Activated CD4-positive, alpha-beta T cell treated with anti-CD3 and anti-CD28 coated beads for 4 hours (primary cell): ENCODE measurements at regions not wholly inside any gene's neighbourhood (a gene's known extent, or its start where the extent isn't known, plus 50 kb on each side); places are given as distances from the start of the nearest gene placed in this dataset.
"Not testable (repeated sequence)": the region's sequence is repeated elsewhere in the genome, so short reads cannot be mapped to it uniquely, and the experiment has no call there.

Experiments
- DNase-seq, 2 donors: peaks; one replicate each; pipeline ENCODE4 v3.0.0-alpha.2; 2020

DNA sequence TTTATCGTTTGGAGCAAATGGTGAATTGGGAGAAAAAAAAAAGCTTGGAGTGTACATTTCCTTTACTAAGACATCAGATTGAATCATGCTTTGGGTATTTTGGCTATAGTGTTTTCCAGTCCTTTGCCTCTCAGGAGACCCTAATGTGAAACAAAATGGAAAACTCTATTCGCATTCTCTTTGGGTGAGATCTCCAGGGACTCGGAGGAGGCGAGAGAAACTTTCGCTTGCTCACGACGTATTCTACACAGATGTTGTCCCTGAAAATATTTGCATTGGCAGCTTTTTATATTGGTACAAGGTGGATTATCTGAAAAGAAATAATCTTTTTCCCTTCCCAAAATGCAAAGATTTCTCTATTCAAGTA, 1240.1 kb upstream of the WWC1 start:
- DNase-seq, result no peak

DNA sequence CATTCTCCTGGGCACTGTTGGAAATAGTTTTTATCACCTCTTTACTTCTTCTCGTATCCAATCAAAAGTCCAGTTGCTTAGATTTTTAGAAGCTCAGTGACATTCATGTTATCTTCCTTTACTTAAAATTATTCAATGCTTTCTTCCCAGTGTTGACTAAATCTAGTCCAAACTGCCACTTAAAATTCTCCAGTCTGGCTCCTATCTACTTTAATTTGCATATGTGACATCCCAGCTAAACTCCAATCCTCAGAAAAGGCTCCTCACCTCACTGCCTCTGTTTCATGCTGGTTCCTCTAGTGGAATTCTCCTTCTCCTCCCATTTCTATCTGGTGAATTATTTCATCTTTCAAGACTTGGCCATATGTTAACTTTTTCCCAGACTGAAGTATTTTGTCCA, 1238.7 kb upstream of the WWC1 start:
- DNase-seq, result no peak

DNA sequence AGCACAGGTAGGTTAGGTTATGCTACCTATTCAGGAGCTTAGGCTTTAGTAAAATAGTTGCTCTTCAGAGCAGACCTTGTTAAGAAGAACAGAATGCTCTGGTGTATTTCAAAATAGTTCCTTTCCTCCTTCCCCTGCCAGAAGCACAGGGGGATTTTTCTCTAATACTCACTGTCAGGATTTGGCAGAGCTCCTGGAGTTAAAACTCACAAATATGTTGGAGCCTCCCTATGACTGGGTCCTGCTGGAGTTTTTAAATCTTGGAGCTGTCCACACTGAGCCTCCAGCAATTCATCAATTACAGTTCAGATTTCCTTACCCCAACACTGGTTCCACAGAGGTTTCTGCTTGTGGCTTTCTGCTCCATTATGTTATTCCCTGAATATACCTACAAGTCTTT, 1233.8 kb upstream of the WWC1 start:
- no peak for DNase-seq

GRCh38 chr5:167061695-167062094, 1229.8 kb upstream of the WWC1 start:
- DNase-seq, result no peak

DNA sequence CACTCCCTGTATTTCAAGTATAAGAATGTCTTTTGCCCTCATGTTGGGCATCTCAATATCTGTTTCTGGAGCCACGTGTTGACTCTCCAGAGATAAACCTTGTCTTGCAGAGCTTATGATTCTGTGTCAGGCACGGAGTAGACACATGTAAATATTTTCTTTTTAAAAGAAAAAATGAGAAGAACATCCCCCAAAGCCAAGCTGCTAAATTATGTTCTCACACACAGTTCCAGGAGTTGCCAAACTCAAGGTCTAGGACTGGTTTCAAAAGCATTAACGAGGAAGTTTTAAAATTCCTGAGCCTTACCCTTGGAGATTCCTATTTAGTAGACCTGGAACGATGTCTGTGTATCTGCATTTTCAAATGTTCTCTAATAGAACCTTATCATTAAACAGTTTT, 1228.3 kb upstream of the WWC1 start:
- no peak for DNase-seq

GRCh38 chr5:167063788-167064187, 1227.7 kb upstream of the WWC1 start:
- DNase-seq, result no peak

- DNase-seq, result no peak
These were observed 1227.2 kb upstream of the WWC1 start for GRCh38 chr5:167064198-167064776.

GRCh38 chr5:167065794-167066193, 1225.7 kb upstream of the WWC1 start:
- no peak for DNase-seq

DNA sequence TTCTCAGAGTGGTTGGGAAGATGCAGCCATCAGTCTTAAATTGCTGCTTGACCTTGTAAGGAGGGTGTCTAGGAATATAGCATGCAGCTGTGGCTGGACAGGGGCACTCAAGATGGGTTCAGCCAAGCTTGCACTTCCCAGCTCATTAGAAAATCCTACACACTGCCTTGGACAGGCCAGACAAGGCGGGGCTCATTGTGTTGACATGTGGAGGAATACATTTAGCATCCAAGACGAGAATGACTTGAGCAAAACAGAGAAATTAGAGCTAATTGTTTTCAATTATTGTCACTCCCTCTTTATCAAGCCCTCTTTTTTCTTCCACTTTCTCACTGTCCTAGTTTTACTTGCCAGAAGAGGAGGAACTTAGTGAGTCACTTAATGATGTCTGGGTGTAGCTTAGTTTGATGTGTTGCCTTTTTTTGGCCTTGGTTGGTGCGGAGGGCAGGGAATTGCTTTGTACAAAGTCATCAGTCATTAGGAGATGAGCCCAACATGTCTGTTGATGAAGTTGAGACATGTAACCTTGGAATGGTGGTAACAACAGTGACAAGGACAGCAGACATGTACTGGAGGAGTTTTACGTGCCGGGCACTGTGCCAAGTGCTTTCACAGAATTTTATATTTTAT, 1219.3 kb upstream of the WWC1 start:
- no peak for DNase-seq

GRCh38 chr5:167081561-167081960, 1209.9 kb upstream of the WWC1 start:
- DNase-seq, result no peak

- no peak for DNase-seq
These were observed 1194.6 kb upstream of the WWC1 start for GRCh38 chr5:167096816-167097215.

DNA sequence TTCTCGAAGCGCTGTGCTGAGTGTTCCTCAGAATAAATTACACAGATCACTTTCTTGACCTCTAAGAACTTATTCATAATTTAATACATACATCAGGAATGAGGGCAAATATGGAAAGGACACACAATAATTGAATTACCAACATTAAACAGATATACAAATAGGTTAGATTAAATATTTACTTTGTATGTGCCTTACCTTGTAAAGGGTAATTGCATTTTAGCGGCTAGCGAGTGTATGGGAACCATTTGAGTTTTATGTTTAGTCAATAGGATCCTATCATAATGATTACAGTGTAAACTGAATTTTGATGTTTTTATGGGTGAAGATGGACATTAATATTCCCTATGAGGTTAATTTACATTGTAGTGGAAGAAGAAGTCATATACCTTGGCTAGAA, 1187.1 kb upstream of the WWC1 start:
- no peak for DNase-seq

DNA sequence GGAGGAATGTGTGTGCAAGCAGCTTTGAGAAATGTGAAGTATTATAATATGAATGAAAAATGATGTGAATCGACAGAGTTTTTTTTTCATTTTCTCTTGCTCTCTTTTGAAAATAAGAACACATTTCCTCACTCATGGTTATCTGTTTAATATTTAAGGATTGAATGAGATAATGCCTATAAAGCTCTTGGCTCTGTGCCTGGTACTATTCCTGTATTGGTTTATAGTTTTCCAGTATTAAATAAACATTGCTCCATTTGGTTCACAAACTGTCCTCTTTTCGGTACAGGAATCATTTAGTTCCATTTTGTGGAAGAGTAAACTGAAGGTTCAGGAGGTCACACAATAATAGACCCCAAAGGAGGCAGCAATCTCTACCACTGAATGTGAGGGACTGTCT, 1185.5 kb upstream of the WWC1 start:
- DNase-seq, result no peak

DNA sequence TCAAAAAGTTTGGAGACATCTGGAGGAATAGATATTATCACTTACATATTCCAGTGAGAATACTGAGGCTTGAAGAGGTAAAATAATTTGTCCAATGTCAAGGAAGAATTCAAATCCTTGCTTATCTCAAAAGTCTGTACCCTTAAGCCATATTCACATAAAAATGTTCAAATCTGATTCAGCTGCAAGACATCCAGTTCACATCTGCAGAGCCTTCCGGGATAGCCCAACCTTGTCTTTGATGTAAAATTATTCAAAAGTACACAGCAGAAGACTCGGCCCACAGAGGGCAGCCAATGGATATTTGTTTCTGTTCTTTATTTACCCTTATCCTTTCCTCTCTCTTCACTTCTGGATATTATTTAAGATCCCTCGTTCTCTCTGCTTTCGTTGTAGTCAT, 1183.8 kb upstream of the WWC1 start:
- DNase-seq, result no peak

DNA sequence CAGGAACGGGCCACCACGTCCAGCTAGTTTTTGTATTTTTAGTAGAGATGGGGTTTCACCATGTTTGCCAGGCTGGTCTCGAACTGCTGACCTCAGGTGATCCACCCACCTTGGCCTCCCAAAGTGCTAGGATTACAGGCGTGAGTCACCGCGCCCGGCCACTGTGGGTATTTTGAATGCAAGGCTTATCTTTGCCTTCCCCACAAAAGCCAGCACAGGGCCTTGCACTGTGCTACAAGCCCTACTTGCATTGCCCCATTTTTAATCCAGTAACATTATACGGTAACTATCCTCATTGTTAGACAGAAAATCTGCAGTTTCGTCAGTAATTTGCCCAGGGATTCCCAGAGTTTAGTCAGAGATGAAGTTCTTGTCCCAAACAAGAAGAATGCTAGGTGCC, 1183.2 kb upstream of the WWC1 start:
- DNase-seq, result not testable (repeated sequence)

GRCh38 chr5:167112556-167112955, 1178.9 kb upstream of the WWC1 start:
- DNase-seq, result no peak

GRCh38 chr5:167122267-167122666, 1169.2 kb upstream of the WWC1 start:
- DNase-seq, result no peak

DNA sequence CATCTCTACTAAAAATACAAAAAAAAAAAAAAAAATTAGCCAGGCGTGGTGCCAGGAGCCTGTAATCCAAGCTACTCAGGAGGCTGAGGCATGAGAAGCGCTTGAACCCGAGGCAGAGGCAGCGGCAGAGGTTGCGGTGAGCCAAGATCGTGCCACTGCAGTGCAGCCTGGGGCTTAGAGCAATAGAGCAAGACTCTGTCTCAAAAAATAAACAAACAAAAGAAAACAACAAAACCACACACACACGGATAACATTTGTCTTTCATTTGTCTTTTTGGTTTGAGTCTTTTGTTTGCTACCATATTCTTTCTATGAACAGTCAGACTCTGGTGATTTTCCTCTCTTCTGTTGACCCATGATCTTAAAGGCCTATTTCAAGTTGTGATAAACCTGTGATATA, 1168.3 kb upstream of the WWC1 start:
- DNase-seq, result no peak

DNA sequence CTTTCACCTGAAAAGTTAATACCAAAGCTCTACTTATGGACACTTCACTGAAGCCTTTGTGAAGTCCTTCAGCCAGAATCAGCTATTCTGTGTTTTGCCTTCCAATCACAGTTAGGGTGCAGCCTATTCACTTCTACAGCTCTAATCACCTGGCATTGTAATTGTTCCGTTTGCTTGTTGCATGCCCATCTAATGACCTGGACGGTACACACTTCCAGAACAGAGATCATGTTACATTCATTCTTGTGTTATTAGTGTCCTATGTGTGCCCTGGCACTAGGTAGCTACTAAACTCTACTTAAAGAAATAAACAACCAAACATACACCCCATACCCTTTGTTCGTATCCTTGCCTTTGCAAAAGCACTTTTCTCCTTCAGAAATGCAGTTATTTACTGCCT, 1162.9 kb upstream of the WWC1 start:
- DNase-seq, result no peak

GRCh38 chr5:167140548-167141291, 1150.7 kb upstream of the WWC1 start:
- DNase-seq, result no peak

- DNase-seq, result no peak
These were observed 1147.7 kb upstream of the WWC1 start for GRCh38 chr5:167143716-167144115.

DNA sequence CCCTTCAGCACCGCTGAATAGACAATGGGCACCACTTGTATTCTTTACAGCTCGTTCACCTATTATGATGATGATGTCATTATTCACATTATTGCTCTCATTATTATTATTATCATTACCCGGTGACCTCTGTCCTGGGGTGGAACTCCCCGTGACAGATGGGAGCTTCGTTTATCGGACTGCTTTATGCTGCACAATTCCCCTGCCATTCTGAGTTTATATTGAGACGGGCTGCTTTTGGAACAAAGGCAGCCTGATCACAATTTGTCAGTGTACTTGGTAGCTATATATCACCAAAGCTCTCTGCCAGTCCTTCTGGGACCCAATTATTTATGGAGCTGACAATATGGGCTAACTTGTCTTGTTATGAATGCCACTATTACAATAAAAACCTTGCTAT, 1145.6 kb upstream of the WWC1 start:
- no peak for DNase-seq

DNA sequence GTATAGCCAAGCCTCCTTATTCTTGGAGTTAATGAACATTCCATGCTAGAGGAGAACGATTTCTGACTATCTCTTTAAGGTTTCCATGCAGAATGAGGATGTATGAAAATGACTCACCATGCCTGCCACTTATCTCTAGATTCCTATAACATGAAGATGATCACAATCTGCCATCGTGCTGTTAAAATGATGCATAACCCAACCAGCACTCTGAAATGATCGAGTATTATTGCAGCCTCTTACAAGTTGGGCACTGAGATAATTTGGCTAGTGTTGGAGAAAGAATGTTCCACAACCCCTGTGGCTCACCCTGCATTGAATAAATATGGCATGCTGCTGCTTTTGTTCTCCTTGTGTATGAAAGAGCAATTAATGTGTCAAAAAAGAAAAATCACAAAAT, 1143.6 kb upstream of the WWC1 start:
- DNase-seq, result no peak

- no peak for DNase-seq
These were observed 1140.8 kb upstream of the WWC1 start for GRCh38 chr5:167150661-167151060.

GRCh38 chr5:167152561-167152960, 1138.9 kb upstream of the WWC1 start:
- no peak for DNase-seq
